Liver (tissue), 8 donors: ENCODE measurements at regions not wholly inside any gene's neighbourhood (a gene's known extent, or its start where the extent isn't known, plus 50 kb on each side); places are given as distances from the start of the nearest gene placed in this dataset.

Experiments used
- DNase-seq: peaks from one replicate; pipeline ENCODE4 v3.0.0-alpha.2; 2017; ENCODE audit warnings: low spot score
- H3K27ac ChIP-seq, 2 donors: one replicate each; pipeline ENCODE4 v1.7.0; 2013; ENCODE audit warnings: inconsistent platforms in 2 of 2, low read length in 2 of 2, control low read depth in 1 of 2, low read depth in 1 of 2, mild to moderate bottlenecking in 1 of 2
- H3K27me3 ChIP-seq, 4 donors: one replicate each; pipeline versions ENCODE4 v1.6.1 to v1.7.0; 2013; ENCODE audit warnings: low read length in 3 of 4, inconsistent platforms in 1 of 4, mild to moderate bottlenecking in 1 of 4, moderate library complexity in 1 of 4; ENCODE audit not compliant: control insufficient read depth in 4 of 4, insufficient read depth in 4 of 4
- H3K36me3 ChIP-seq, 4 donors: one replicate each; pipeline versions ENCODE4 v1.6.1 to v1.7.0; 2013; ENCODE audit warnings: low read length in 3 of 4, mild to moderate bottlenecking in 3 of 4, low read depth in 1 of 4, moderate library complexity in 1 of 4; ENCODE audit not compliant: control insufficient read depth in 4 of 4, insufficient read depth in 3 of 4
- H3K4me1 ChIP-seq, 4 donors: one replicate each; pipeline versions ENCODE4 v1.6.1 to v1.7.0; 2013; ENCODE audit warnings: low read length in 3 of 4, mild to moderate bottlenecking in 3 of 4, moderate library complexity in 1 of 4; ENCODE audit not compliant: control insufficient read depth in 4 of 4, insufficient read depth in 4 of 4
- H3K4me3 ChIP-seq, 3 donors: one replicate each; pipeline versions ENCODE4 v1.6.1 to v1.7.0; 2013; ENCODE audit warnings: low read length in 3 of 3, control low read depth in 1 of 3, low read depth in 1 of 3, mild to moderate bottlenecking in 1 of 3
- H3K9ac ChIP-seq, 2 donors: one replicate each; pipeline ENCODE4 v1.7.0; 2013; ENCODE audit warnings: low read length in 2 of 2, mild to moderate bottlenecking in 2 of 2, moderate library complexity in 2 of 2, control low read depth in 1 of 2, low read depth in 1 of 2
- H3K9me3 ChIP-seq, 4 donors: one replicate each; pipeline versions ENCODE4 v1.6.1 to v1.7.0; 2013; ENCODE audit warnings: low read length in 3 of 4; ENCODE audit not compliant: control insufficient read depth in 4 of 4
- EGR1 ChIP-seq, 2 donors: IDR thresholded peaks; 2 replicates each; pipeline ENCODE4 v1.6.1; 2016 to 2018; ENCODE audit warnings: antibody characterized with exemption in 2 of 2, low read depth in 2 of 2
- FOXA1 ChIP-seq: IDR thresholded peaks from 2 replicates; pipeline ENCODE4 v1.6.1; 2016; ENCODE audit warnings: antibody characterized with exemption
- FOXA2 ChIP-seq: IDR thresholded peaks from 2 replicates; pipeline ENCODE4 v1.6.1; 2016; ENCODE audit warnings: antibody characterized with exemption
- GABPA ChIP-seq, 2 donors: IDR thresholded peaks in 1 of 2; conservative IDR thresholded peaks in 1 of 2; 2 replicates each; pipeline ENCODE4 v1.6.1; 2016; ENCODE audit warnings: antibody characterized with exemption in 2 of 2, mild to moderate bottlenecking in 1 of 2, moderate library complexity in 1 of 2
- HNF4A ChIP-seq, 2 donors: conservative IDR thresholded peaks; 2 replicates each; pipeline ENCODE4 v1.6.1; 2016; ENCODE audit warnings: antibody characterized with exemption in 2 of 2, mild to moderate bottlenecking in 2 of 2
- HNF4G ChIP-seq: IDR thresholded peaks from 2 replicates; pipeline ENCODE4 v1.6.1; 2016; ENCODE audit warnings: antibody characterized with exemption
- JUND ChIP-seq, 2 donors: IDR thresholded peaks; 2 replicates each; pipeline ENCODE4 v1.6.1; 2016; ENCODE audit warnings: antibody characterized with exemption in 2 of 2
- NR2F2 ChIP-seq: IDR thresholded peaks from 2 replicates; pipeline ENCODE4 v1.6.1; 2016; ENCODE audit warnings: antibody characterized with exemption
- RAD21 ChIP-seq, 2 donors: IDR thresholded peaks; 2 replicates each; pipeline ENCODE4 v1.6.1; 2016; ENCODE audit warnings: antibody characterized with exemption in 2 of 2, mild to moderate bottlenecking in 2 of 2
- RXRA ChIP-seq, 2 donors: IDR thresholded peaks; 2 replicates each; pipeline ENCODE4 v1.6.1; 2017 to 2018; ENCODE audit warnings: antibody characterized with exemption in 2 of 2, mild to moderate bottlenecking in 1 of 2
- SP1 ChIP-seq: IDR thresholded peaks from 2 replicates; pipeline ENCODE4 v1.6.1; 2018; ENCODE audit warnings: antibody characterized with exemption, mild to moderate bottlenecking
- TAF1 ChIP-seq: conservative IDR thresholded peaks from 2 replicates; pipeline ENCODE4 v1.6.1; 2016; ENCODE audit warnings: antibody characterized with exemption, mild to moderate bottlenecking
- YY1 ChIP-seq: IDR thresholded peaks from 2 replicates; pipeline ENCODE4 v1.6.1; 2016; ENCODE audit warnings: antibody characterized with exemption, mild to moderate bottlenecking
- WGBS: extraction: QIAGEN DNeasy Blood & Tissue Kit; methylation state at CpG from one replicate; pipeline ENCODE4 v1.1.7; 2013; 5-methylcytosine and 5-hydroxymethylcytosine counted together
- TF ChIP-seq, protein P1 (sequence below): IDR thresholded peaks from 2 replicates; pipeline ENCODE4 v1.6.1; 2016; ENCODE audit warnings: antibody characterized with exemption
- TF ChIP-seq, protein P2 (sequence below): fragments of 150-350 bp; IDR thresholded peaks from 2 replicates; pipeline ENCODE4 v1.5.1; 2017; ENCODE audit warnings: improper control_type of control experiment, low read depth, low read length; ENCODE audit not compliant: missing input control
- TF ChIP-seq, protein P3 (sequence below): IDR thresholded peaks from 2 replicates; pipeline ENCODE4 v1.6.1; 2016; ENCODE audit warnings: antibody characterized with exemption
- TF ChIP-seq, protein P4 (sequence below): IDR thresholded peaks from 2 replicates; pipeline ENCODE4 v1.6.1; 2016; ENCODE audit warnings: antibody characterized with exemption, mild to moderate bottlenecking
- TF ChIP-seq, protein P5 (sequence below): IDR thresholded peaks from 2 replicates; pipeline ENCODE4 v1.6.1; 2016; ENCODE audit warnings: antibody characterized with exemption
- donor health status: healthy.
- donor health status: healthy.
- donor health status: healthy.
- donor health status: healthy.
- donor health status: healthy.

DNA sequence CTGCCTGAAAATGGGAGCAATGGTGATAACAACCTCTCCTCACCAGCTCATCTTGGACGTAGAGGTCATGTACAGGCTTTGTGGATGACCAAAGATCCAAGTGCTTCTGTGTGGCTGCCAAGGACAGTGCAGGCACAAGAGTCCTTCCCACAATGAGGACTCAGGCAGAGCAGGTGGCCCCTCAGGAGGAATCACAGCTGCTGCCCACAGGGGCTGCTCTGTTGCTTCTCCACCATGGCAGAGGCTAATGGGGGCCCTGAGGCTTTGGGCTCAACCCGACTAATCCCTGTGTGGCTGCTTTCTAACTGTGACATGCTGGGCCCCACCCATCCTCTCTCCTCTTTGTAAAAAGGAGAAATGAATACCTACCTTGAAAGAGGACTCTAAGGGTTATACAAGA is 58.1 kb upstream of the MRPS22 start:
- no peak for DNase-seq
- Histone ChIP-seq H3K4me3 (no peak overlapping the region), H3K36me3 (no peaks in the 10 kb centered on the region), H3K27me3 (no peaks in the 10 kb centered on the region), H3K27ac (no peak overlapping the region), H3K9me3 (no peaks in the 10 kb centered on the region), H3K4me1 (peaks cover 0 to 2% (median under 1%) of the 10 kb centered on the region in 4 donors), H3K9ac (no peak overlapping the region)
- 83% methylated on average over 2 of the region's 2 CpGs for WGBS
- TF ChIP-seq RAD21 (IDR thresholded peaks at IDR 0.05) (no peak), GABPA (IDR thresholded peaks at IDR 0.05 in 1 of 2, conservative IDR thresholded peaks at IDR 0.05 in 1 of 2) (no peak), FOXA2 (no peak), JUND (IDR thresholded peaks at IDR 0.05) (no peak), HNF4G (no peak), TAF1 (no peak), EGR1 (IDR thresholded peaks at IDR 0.05; ENCODE audit: low read depth in 2 of 2) (no peak), RXRA (IDR thresholded peaks at IDR 0.05) (no peak)
- TF ChIP-seq, protein P1, sequence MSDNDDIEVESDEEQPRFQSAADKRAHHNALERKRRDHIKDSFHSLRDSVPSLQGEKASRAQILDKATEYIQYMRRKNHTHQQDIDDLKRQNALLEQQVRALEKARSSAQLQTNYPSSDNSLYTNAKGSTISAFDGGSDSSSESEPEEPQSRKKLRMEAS = no peak
- TF ChIP-seq, protein P2, sequence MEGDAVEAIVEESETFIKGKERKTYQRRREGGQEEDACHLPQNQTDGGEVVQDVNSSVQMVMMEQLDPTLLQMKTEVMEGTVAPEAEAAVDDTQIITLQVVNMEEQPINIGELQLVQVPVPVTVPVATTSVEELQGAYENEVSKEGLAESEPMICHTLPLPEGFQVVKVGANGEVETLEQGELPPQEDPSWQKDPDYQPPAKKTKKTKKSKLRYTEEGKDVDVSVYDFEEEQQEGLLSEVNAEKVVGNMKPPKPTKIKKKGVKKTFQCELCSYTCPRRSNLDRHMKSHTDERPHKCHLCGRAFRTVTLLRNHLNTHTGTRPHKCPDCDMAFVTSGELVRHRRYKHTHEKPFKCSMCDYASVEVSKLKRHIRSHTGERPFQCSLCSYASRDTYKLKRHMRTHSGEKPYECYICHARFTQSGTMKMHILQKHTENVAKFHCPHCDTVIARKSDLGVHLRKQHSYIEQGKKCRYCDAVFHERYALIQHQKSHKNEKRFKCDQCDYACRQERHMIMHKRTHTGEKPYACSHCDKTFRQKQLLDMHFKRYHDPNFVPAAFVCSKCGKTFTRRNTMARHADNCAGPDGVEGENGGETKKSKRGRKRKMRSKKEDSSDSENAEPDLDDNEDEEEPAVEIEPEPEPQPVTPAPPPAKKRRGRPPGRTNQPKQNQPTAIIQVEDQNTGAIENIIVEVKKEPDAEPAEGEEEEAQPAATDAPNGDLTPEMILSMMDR = no peak

DNA sequence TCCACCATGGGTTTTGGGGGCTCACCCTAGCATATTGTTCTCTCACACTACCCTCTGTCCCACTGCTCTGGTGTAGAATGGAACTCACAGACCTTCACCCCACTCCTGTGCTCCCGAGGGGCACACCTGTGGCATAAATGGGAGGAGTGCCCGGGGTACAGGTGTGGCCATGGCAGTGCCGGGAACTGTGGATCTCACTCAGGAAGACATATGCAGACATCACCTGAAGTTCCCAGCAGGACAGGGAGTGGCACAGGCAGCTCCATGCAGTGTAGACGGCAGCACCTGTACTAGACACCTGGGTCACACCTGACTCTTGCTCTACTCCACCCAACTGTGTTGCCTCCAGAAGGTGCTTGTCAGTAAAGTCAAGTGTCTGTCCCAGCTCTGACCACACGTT is 57.6 kb upstream of the MRPS22 start:
- Histone ChIP-seq H3K27ac (no peak overlapping the region), H3K4me1 (no peaks in the 10 kb centered on the region), H3K27me3 (no peaks in the 10 kb centered on the region), H3K4me3 (no peak overlapping the region), H3K9ac (no peak overlapping the region), H3K36me3 (no peaks in the 10 kb centered on the region), H3K9me3 (no peaks in the 10 kb centered on the region)
- no peak for DNase-seq
- 88% methylated on average over 5 of the region's 5 CpGs for WGBS
- TF ChIP-seq, protein P3, sequence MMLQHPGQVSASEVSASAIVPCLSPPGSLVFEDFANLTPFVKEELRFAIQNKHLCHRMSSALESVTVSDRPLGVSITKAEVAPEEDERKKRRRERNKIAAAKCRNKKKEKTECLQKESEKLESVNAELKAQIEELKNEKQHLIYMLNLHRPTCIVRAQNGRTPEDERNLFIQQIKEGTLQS = no peak
- TF ChIP-seq RXRA (IDR thresholded peaks at IDR 0.05) = no peak
- no peak for TF ChIP-seq FOXA2
- TF ChIP-seq, protein P4, sequence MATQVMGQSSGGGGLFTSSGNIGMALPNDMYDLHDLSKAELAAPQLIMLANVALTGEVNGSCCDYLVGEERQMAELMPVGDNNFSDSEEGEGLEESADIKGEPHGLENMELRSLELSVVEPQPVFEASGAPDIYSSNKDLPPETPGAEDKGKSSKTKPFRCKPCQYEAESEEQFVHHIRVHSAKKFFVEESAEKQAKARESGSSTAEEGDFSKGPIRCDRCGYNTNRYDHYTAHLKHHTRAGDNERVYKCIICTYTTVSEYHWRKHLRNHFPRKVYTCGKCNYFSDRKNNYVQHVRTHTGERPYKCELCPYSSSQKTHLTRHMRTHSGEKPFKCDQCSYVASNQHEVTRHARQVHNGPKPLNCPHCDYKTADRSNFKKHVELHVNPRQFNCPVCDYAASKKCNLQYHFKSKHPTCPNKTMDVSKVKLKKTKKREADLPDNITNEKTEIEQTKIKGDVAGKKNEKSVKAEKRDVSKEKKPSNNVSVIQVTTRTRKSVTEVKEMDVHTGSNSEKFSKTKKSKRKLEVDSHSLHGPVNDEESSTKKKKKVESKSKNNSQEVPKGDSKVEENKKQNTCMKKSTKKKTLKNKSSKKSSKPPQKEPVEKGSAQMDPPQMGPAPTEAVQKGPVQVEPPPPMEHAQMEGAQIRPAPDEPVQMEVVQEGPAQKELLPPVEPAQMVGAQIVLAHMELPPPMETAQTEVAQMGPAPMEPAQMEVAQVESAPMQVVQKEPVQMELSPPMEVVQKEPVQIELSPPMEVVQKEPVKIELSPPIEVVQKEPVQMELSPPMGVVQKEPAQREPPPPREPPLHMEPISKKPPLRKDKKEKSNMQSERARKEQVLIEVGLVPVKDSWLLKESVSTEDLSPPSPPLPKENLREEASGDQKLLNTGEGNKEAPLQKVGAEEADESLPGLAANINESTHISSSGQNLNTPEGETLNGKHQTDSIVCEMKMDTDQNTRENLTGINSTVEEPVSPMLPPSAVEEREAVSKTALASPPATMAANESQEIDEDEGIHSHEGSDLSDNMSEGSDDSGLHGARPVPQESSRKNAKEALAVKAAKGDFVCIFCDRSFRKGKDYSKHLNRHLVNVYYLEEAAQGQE = no peak
- no peak for TF ChIP-seq JUND (IDR thresholded peaks at IDR 0.05)
- TF ChIP-seq GABPA (IDR thresholded peaks at IDR 0.05 in 1 of 2, conservative IDR thresholded peaks at IDR 0.05 in 1 of 2) = no peak
- no peak for TF ChIP-seq FOXA1
- TF ChIP-seq, protein P2 = no peak
- no peak for TF ChIP-seq TAF1
- TF ChIP-seq YY1 = no peak
- no peak for TF ChIP-seq HNF4A (conservative IDR thresholded peaks at IDR 0.05)
- TF ChIP-seq SP1 = no peak
- TF ChIP-seq, protein P1 = no peak
- TF ChIP-seq RAD21 (IDR thresholded peaks at IDR 0.05) = no peak
- TF ChIP-seq, protein P5, sequence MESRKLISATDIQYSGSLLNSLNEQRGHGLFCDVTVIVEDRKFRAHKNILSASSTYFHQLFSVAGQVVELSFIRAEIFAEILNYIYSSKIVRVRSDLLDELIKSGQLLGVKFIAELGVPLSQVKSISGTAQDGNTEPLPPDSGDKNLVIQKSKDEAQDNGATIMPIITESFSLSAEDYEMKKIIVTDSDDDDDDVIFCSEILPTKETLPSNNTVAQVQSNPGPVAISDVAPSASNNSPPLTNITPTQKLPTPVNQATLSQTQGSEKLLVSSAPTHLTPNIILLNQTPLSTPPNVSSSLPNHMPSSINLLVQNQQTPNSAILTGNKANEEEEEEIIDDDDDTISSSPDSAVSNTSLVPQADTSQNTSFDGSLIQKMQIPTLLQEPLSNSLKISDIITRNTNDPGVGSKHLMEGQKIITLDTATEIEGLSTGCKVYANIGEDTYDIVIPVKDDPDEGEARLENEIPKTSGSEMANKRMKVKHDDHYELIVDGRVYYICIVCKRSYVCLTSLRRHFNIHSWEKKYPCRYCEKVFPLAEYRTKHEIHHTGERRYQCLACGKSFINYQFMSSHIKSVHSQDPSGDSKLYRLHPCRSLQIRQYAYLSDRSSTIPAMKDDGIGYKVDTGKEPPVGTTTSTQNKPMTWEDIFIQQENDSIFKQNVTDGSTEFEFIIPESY = no peak
- no peak for TF ChIP-seq EGR1 (IDR thresholded peaks at IDR 0.05; ENCODE audit: low read depth in 2 of 2)
- no peak for TF ChIP-seq HNF4G
- no peak for TF ChIP-seq NR2F2
